HG03175 (cell line): ENCODE measurements at regions not wholly inside any gene's neighbourhood (a gene's known extent, or its start where the extent isn't known, plus 50 kb on each side); places are given as distances from the start of the nearest gene placed in this dataset.

Source experiments
- ATAC-seq: cut with Tn5 transposase; IDR thresholded peaks from one replicate; pipeline ENCODE4 v1.9.1; 2021; ENCODE audit warnings: mild to moderate bottlenecking, moderate library complexity; ENCODE audit not compliant: unreplicated experiment

DNA sequence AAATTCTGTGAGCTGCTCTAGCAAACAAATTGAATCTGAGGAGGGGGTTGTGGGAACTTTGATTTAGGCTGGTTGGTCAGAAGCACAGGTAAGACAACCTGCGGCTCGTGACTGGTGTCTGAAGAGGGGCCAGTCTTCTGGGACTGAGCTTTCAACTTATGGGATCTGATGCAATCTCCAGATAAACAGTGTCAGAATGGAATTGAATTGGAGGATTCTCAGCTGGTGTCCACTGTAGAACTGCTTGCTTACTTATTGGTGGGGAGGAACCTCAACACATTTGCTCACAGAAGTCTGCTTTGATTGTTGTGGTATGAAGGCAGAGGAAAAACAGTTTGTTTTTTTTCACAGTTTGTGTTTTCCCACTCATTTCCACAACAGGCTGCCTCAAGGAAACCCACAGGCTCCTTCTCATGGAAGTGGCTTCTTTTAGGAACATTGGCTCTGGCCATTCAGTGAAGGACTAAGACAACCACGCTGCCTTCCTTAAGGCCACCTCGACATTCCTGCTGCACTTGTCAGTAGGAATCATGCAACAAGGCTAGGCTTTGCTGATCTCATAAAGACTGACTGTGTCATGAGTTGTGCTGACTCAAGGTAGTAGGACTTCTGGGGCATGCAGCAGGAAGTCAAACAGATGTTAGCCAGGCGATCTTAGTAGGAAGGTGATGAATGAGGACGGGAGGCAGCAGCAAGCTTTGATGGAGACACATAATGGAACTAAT is 104.7 kb downstream of the TSN start:
- no peak for ATAC-seq

DNA sequence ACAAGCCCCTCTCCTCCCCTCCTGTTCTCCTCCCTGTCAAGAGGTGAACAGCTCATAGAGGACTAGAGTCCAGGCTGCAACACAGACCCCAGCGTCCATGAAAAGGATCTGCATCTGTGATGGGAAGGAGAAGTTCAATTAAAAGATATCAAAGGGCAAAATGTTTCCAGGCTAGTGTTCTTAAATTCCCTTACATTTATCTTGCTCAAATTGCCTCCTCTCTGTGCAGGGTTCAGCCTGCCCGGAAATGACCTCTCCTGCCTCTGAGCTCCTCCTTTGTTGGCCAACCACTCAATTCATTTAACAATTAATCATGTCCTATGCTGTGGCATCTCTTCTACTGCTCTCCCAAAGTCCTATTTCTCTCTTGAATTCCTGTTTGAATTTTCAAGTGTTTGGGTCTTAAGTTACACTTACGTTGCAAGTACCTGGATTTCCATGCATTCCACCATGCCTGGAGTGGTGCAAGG is 105.3 kb downstream of the TSN start:
- ATAC-seq, result no peak

DNA sequence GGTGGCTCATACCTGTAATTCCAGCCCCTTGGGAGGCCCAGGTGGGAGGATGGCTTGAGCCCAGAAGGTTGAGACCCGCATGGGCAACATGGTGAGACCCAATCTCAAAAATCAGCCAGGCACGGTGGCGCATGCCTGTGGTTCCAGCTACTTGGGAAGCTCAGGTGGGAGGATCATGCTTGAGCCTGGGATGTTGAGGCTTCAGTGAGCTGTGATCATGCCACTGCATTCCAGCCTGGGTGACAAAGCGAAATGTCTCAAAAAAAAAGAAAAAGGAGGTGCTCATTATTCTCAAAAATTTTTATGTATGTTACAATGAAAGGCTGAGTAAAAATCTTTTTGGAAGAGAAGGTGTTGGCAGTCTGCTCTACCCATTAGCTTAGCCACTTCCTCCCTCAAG is 106.8 kb downstream of the TSN start:
- ATAC-seq, result no peak

GRCh38 chr2:121865914-121866313 is 110.5 kb downstream of the TSN start:
- ATAC-seq, result no peak

DNA sequence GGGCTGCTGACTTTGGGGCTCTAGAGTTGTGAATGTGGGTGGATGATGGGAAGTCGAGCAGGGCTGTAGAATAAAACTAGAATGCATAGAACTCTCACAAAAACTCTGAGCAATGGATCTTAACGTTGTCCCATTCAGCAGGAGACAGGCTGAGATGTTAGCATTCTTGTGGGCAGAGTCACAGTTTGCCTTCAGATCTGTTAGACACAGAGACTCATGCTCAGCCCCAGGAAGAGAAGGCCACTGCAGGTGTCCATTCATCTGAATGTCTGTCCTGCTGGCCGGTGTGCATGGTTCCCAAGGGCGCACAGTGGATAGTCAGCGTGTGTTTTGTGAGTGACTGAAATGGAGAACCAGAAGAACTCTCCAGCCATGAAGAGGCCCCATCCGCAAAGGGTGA is 111.3 kb downstream of the TSN start:
- no peak for ATAC-seq

DNA sequence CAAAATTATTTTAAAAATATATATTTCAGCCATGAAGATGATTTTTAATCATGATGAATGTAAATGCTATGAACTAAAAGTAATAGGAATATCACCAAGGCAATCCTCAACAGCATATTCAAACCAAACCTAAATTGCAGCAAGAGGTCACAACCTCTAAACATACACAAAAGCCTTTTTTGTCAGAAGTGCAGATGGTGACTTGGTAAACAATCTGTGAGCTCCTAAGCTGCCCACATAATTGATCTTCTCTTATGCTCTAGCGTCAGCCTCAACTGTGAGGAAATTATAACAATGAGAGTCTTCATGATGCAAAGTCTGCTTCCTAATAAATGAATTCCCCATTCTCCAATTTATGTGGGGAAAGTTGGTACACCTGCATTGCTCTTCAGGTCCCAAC is 113.2 kb downstream of the TSN start:
- no peak for ATAC-seq

DNA sequence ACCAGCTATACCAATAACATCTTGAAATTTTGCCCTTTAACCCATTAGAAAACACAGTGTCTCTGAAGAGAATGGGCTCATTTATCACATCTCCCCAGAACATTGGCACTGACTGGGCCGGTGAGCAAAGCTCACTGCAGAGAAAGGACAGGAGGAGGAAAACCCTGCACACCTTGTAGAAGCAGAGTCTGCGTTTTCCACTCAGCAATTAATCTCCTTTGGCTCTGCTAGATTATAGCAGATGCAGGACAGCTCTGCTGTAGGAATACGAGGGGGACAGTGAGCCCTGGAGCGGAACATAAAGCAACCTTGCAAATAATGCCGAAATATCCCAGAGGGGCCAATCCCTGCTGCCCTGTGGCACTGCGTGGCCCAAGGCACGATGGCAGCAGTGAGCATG is 113.9 kb downstream of the TSN start:
- no peak for ATAC-seq

DNA sequence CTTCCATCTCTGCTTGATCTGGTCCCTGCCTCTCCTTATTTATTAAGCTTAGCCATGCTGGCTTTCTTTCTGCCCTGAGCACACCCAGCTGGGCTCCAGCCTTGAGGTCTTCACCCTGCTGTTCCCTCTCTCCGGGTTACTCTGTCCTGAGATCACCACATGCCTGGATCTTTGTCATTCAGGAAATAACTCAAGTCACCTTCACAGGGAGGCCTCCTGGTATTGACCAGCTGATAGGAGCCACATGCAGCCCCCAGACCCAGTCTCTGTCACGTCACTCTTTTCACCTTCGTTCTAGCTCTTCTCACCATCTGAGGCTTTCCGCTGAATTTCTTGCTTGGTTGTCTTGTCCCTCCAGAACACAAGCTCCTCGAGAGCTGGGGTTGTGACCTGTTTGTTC is 114.4 kb downstream of the TSN start:
- no peak for ATAC-seq

DNA sequence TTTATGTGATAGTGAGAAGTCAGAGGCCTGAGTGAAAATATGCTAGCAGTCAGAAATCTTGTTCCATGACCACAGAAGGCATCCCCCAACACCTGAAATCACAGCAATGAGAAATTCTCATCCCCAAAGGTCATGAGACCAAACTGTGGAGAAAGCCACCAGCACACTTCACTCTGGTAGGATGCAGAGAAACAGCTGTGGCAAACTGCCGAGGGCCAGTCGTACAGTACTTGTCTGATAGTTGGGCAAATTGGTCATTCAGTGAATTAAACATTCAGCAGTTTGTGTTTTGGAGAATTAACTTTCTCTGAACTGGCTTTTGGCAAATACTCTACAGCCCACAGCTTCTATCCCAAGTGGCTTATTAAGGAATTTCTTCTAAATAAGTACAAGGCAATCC is 117.2 kb downstream of the TSN start:
- no peak for ATAC-seq

DNA sequence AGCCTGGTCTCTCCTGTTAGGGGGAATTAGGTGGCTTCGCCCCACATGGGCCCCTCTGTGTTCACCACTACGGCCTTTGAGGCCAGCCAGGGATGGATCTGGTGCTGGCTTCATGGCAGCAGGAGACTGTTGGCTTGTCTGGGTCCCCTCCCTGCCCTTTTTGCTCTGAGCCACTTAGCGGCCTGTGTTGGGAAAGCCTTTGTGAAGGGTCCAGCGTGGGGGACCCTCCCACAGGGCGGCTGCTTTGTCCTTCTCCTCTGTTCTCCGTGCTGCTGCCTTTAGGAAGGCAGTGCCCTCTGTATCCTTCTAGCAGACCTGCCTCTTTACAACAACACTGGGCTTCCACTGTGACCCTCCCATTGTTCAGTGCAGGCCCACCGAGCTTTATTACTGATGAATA is 118.4 kb downstream of the TSN start:
- no peak for ATAC-seq

DNA sequence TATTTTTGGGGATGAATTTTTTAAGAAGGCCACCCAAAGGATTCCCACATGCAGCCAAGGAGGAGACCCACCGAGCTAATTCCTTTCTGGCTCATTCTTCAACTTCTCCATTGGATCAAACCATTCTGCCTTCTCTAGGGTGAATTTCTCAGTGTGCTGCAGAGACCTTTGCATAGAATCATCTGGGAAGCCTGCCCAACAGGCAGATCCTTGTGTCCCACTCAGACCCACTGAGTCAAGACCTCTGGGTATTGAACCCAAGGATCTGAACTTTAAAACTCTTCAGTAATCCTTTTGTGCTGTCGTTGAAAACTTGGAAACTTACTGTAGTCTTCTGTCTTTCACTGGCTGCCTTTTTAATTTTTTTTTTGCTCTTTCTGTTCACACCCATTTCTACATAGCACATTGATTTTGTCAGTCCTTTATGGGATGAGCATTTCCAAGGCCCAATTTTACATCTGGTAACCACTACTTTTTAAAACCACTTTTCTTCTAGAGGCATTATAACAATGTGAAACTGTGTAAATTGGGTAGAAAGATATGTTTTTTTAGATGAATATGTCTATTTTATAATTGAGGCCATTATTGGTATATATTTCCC is 120.2 kb downstream of the TSN start:
- no peak for ATAC-seq

- no peak for ATAC-seq
These were observed 121.9 kb downstream of the TSN start for GRCh38 chr2:121877366-121877765.

DNA sequence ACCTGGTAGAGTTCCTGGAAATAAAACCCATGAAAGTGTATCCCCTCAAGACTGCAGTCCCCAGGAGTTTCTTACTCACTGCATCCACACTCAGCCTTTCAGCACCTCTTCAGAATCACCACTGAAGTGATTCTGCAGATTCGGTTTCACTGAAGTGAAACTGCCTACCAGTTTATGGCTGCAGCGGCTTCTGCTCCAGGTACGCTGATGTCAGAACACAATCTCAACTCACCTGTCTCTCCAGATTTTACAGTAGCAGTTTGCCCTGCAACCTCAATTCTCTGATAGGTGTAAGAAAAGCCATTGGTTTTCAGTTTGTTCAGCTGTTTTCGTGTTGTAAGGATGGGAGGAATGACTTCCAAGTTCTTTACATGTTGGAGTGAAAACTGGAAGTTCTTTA is 124.8 kb downstream of the TSN start:
- no peak for ATAC-seq

- ATAC-seq, result no peak
These were observed 125.6 kb downstream of the TSN start for GRCh38 chr2:121881038-121881437.

DNA sequence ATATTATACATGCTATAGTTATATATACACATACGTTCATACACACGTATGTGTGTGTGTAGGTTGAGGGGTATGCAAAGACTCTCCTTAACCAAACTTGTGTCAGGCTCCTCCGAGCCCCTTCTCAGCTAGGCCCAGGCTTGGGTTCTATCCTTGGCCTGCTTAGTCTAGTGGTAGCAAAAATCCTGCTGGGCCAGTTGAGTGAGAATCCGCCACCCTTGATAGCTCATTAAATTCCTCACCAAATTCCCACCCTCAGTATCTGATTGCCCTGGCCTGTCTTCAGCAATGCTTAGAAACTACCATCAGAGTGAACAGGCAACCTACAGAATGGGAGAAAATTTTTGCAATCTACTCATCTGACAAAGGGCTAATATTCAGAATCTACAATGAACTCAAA is 126.5 kb downstream of the TSN start:
- no peak for ATAC-seq

- ATAC-seq, result no peak
These were observed 128.6 kb downstream of the TSN start for GRCh38 chr2:121884078-121884477.

DNA sequence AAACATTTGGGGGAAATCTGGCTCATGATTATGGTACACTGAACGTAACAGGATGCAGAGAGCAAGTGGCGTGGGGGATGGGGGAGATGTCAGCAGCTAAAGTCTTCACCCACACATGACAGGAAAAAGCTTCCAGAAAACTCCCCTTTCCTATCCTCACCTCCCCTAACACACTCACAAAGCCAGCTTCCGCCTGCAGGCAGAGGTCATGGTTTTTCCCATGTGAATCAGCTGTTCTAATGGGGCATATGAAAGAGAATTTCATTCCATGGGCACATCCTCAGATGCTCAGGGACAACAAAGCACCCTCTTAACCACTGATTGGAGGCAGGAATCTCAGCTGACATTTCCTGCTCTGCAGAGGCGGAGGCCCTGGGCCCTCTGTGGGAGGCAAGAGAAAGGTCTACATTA is 129.1 kb downstream of the TSN start:
- ATAC-seq, result no peak

GRCh38 chr2:121886059-121886458 is 130.6 kb downstream of the TSN start:
- ATAC-seq, result no peak

GRCh38 chr2:121887513-121888188 is 132.2 kb downstream of the TSN start:
- ATAC-seq, result no peak

DNA sequence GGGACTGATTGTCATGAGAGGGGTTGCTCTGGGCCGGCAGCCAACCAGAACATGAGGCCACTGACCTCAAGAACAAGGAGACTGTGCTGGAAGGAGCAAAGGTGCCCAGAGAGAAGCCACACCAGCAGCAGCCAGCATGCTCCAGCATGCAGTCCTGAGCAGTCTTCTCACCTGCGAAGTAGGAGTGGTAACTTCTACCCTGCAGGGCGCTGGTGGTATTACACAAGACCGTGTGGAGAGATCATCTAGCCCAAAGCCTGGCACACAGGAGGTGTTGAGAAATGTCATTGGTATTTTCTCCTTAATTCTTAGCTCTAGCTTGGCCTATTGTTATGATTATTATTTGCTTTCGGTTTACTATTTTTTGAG is 132.7 kb downstream of the TSN start:
- ATAC-seq, result peak; percentile 82

- ATAC-seq, result no peak
These were observed 134.6 kb downstream of the TSN start for GRCh38 chr2:121890041-121890440.
